GM18868 (cell line): ENCODE measurements at regions not wholly inside any gene's neighbourhood (a gene's known extent, or its start where the extent isn't known, plus 50 kb on each side); places are given as distances from the start of the nearest gene placed in this dataset.

Experiments
- ATAC-seq: cut with Tn5 transposase; IDR thresholded peaks from one replicate; pipeline ENCODE4 v1.9.1; 2021; ENCODE audit warnings: mild to moderate bottlenecking, moderate library complexity; ENCODE audit not compliant: unreplicated experiment

DNA sequence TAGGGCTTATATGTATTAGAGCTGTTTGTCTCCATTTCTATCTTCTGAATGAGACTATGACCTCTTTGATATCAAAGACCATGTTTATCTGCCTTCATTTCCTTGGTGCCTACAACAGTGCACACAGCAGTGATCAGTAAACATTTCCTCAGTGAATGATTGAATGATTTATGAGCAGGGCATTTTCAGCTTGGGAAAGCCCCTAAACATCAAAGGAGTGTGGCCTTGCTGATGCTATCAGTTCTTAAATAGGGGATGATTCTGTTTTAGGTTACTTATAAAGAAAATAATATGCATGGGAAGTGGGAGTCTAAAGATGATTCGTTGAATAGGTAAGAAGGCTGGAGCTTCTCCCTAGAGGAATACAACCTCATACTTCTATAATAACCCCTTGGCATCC lies 425.3 kb downstream of the ZNF521 start:
- no peak for ATAC-seq

DNA sequence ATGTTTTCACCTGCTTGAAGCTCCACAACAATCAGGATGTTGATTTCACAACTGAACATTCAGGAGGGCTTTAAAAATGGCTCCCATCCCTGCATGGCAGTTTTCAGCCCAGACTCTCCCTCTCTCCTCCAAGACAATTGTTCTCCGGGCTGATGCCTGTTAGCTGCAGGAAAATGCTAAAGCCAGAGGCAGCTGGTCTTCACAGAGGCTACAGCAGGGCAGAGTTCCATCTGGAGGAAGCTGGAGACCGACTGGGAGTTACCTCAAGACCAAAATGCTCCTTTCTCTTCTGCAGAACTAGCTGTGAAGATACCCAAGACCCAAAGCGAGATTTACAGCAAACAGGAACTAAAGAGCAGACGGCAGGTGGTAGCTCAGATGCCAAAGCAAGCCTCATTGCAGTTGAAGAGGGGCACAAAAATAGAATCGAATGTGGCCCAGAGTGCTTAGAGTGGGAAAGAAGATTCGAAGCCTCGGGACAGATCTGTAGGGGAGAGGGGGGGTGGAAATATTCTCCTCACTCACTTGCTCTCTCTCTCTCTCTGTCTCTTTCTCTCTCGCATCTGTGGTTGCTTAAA lies 423.6 kb downstream of the ZNF521 start:
- ATAC-seq: no peak

DNA sequence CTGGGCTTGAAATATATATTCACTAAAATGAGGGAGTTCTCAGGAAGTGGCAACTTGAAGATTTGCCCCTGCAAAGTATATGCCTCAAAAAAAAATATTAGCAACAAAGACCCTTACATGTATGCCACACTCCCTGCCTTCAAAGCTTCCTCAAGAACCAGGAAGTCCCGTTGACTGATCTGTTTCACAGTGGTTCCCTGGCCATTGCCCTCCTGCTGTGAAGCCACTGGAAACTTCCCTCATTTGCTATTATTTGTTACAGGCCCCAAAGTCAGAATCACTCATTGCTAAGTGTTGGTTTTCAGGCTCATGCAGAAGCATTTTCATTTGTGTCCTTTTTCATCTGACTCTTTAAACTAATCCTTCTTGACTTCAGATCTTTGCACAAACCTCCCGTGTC lies 421.5 kb downstream of the ZNF521 start:
- ATAC-seq: no peak

DNA sequence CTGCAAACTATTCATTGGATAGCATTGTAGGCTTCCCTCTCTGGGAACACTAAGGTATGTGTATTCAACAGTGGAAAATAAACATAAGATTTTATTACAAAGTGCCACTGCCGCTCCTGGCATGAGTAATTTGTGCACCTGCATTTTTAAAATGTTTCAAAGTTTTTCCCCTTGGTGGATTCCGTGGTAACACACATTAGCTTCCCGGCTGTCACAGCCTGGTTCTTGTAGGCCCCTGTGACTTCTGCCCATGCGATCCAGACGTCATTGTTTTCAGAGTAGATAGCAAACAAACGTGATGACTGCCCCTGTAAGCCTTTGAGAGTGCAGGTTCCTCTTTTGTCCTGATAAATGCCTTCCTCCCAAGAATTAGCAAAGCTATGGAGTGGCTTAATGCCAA lies 421.0 kb downstream of the ZNF521 start:
- no peak for ATAC-seq

DNA sequence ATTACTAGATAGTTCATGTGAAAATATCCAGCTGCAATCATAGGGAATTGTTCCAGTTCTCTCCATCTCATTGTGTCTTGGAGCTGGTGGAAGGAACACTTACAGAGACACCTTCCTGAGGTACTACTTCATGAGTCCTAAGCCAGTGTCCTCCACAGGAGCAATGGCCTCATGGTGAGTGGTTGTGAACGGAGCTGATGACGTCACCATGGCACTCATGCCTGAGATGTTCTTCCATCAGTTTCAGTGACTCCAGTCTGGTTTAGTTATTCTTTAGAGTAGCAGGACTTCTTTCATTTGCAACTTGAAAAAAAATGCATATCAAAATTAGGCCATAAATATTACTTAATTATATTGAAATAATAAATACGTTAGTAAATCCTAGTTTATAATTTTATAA lies 418.6 kb downstream of the ZNF521 start:
- no peak for ATAC-seq

DNA sequence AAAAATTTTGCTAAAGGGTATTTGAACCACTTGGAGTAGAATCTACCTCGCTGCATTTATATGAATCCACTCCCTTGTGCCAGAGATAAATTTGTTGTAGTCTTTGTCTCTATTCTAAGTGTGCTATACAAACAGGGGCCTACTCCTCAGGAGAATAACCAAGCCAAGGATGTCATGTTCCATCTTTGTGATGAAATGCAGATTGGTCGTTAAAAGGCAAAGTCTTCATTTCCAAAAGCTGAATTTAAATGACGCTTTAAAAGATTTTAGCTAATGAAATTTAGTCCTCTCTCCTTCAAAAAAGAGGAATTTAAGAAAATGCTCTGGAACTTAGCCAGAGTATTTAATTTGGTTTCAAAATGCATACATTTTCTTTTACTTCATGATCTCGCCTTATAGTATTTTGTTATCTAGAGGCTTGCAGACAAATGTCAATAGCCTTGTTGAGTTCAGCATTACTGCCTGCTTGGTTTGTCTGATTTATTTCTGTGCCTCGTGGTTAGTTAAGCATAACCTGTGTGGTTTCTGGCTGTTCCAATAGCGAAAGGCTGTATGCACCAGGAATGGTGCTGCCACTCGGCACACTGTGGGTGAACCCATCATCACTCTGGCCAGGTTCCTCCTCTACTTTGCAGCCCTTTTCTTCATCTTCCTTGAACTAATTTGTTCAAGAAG lies 417.6 kb downstream of the ZNF521 start:
- no peak for ATAC-seq

DNA sequence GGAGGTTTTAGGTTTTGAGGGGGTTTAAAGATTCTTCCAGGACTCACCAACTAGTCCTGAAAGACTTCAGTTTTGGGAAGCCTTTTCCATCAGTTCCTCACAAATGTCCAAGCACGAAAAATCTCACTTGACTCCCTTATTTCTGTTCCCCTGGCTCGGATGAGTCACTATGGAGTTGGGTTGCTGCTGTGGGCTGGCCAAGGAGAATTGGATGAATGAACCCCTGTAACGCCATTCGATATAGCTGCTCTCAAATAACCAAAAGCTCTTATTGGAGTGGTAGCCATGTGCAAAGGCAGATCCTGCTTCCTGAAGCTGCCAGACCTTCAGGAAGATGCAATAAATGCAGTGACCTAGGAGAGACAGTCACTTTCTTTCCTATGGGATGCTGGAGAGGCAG lies 417.0 kb downstream of the ZNF521 start:
- no peak for ATAC-seq

DNA sequence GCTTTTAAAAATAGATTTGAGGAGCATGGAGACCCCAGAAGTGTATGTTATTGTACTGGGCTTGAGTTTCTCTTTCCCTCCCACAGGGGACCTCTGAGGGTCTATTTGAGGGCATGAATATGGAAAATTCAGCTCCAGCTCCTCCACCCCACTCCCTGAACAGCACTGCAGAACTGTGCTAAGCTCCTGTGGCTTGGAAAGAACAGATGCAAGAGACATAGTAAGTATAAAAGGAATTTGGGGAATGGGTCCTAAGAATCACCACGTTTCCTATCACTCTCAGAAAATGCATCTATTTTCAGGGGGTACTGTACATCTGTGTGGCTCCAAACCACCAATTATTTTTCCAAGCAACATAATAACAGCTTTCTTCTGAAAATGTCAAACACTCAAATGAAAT lies 416.1 kb downstream of the ZNF521 start:
- no peak for ATAC-seq

DNA sequence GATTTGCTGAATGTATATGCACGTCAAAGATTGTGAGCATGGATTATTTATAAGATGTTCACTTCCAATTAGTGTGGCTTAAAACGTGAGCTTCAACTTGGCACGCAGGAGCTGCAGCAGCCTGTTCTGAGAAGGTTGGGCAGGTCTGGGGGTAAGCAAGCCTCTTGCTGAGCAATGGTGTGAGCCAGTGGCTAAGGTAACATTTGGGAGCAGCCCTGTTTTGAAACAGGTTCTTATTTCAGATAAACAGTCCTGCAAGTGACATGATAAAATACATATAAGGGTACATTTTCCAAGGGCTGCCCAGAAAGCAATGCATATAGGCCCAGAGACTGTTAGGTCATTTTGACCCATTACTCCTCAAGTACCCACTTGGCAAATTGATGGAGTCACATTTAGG lies 415.3 kb downstream of the ZNF521 start:
- no peak for ATAC-seq

DNA sequence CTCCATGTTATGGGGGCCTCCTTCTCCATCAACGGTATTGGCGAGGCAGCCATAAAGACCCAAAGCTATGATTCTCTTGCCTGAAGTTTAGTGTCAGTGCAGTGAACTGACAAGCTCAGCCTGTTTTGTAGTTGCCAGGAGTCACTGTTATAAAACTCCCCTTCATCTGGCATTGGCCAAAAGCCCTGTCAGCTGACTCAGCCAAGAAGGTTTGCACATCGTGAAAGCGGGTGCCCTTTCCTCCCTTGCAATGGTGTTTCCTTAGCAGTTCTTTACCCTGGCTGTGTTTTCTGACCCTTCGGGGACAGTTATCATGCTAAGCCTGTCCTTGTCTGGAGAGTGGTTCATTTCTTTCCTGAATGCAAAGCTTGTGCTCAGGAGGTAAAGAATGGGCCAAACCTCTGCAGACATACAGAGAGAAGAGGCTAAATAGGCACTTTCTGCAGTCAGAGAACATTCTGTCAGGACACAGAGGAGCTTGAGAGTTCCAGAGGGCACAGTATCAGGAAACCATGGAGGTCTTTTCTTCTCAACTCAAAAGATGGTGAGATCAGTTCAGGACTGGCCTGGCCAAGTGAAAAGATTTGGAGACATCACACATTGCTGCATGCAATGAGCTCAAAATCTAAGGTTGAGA lies 414.2 kb downstream of the ZNF521 start:
- no peak for ATAC-seq

DNA sequence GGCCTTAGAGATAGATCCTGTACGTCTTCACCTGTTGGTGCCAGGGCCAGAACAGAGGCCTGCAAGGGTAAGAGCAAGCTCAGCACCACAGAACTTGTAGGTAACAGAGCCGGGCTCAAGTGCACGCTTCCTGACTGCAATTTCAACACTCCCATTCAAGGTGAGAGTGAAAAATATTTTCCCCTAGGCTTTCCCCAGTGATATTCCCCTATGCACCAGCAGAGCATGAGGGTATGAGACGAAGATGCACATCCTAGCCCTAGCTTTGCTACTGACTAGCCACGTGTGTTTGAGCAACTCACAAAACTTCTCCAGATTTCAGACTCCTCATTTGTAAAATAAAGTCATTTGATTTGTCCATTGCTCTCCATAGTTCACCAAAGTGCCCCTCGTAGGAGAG lies 411.6 kb downstream of the ZNF521 start:
- no peak for ATAC-seq

DNA sequence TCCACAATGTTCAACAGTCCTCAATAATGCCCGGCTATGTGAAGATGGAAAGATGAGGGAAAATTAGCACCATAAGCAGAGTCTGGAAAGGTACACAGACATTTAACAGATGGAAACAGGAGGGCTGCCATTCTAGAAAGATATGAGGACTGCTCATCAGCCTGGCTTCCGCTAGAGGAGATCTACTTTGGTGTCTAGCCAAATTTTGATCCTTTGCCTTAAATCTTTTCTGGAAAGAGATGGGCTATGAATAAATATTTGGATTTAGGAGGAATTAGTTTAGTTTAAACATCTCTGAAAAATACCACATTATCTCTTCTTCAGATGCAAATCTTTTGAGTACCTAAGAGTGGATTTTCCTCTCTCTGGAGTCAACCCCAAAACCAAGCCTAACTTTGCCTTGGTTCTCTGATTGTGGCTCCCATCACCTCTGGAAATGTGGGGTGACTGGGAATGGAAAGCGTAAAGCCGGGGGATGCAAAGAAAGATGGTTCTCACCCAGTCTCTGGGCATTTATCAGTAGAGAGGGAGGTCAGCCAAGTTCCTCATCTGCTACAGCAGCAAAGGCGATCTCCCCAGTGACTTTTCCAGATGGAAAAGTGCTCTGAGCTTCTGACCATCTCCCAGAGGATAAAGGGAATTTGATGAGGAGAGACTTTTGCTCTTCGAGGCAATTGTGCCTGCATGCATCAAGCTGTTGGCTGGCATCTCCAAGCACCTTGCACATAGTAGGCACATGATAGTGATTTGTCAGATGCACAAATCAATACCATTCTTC lies 410.6 kb downstream of the ZNF521 start:
- no peak for ATAC-seq

DNA sequence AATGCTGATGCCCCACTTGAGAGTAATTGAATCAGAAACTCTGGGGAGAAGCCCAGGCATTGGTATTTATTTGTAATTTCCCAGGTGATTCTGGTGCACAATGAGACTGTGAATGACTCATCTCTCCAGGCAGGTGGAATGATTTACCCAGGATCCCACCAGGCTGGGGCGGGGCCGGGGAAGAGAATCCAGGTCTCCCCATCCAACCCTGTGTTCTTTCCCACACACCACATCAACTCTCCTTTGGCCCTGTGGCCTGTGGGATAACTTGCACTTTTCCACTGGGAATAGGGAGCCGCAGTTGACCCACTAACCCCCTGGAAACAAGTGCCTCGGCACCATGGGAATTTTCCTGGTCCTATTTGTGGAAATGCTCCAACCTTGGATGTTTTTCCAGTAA lies 409.8 kb downstream of the ZNF521 start:
- no peak for ATAC-seq

DNA sequence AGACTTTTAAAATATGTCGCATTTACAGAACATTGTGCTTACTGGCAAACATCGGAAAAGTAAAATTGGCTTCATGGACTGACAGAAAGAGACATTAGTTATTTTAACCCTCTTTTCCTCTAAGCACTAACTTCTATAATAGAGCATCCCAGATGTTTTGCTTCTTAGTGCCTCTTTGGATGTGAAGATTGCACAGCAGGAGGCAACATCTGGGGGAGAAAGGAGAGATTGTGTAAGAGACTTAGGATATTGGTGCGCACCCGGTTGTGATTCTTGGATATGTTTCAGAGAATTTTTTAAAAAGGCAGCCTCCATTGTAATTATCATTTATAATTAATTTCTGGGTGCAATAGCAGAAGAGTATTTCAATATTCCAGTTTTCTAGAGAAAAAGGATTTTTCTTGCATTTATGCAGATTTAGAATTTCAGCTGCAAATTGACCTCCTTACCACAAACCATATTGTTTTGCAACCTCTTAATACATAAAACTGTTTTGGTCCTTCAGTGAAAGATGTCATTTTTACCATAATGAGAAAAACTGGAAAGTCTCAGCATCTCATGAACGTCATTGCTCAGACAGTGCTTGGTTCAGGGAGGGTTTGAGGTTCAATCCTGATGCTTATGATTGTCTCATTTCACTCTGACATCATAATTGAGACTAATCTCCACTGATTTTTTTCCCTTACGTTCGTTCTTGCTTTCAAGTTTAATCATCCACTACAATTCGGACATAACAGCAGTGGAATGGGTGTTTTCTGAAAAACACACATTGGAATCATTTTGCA lies 404.3 kb downstream of the ZNF521 start:
- no peak for ATAC-seq

DNA sequence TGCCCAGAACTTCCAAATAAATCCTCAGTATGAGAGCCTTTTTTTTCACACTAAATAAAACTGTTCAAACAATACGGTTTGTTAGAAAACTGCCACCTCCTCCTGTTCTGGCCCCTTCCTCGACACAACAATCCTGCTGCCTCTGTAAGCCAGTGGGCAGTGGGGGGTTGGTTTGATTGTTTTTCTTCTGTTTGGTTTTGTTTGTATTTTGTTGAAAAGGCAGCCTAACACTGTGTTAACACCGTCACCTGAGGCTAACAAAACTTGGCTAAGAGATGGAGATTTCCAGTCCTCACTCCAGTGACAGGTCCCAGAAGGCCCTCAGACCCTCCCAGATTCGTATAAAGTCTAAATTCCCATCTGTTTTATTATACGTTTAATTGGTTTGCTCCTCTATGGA lies 402.1 kb downstream of the ZNF521 start:
- no peak for ATAC-seq

DNA sequence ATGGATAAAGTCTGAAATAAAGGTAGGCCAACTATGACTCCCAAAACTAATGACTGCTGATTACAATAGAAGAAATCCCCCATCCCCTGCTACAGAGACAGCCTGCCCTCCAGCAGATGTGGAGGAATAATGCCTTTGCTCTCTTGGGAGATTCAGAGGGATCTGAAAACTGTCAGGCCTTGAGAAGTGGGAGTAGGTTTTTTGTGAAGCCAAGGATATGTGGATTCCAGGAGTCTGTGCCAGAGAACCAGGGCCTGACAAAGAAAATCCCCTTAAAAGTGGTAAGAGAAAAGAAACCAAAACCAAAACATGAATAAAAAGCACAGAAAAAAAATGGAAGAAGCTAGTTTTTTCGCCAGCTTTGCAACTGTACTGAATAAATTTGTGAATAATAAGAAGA lies 397.6 kb downstream of the ZNF521 start:
- ATAC-seq: no peak

DNA sequence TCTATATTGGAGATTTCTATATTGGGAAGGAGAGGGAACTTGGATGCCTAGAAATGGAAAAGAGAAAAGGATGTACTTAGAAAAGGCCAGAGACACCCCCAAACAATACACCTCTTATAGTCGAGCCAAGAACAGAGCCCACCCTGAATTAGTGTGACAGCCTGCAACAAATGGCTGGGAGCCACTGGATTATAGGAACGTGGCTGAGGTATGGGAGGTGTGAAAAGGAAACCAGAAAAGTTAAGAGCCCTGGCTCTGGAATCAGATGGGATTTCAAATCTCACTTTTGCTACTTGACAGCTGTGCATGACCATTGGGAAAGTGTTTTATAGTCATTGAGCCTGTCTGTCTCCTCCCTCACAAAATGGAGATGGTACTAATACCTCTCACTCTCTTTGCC lies 394.0 kb downstream of the ZNF521 start:
- no peak for ATAC-seq

DNA sequence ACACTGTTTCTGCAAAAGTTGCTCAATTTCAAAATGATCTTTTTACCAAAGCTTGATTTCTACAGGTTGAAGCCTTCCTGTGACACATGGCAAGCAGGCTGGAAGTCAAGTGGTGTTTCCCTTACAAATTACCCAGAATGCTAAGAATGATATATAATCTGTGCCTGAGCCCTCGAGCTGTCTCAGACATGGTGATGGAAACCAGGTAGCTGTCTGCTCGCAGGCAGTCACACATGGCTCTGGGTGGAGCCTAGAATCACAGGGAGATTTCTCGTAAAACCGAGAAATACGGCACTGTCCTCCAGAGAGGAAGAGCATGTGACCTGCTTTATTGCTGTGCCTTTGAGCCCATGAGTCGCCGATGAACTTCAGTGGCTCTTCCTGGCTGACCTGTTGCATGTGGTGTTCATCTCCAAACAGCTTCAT lies 392.9 kb downstream of the ZNF521 start:
- no peak for ATAC-seq

DNA sequence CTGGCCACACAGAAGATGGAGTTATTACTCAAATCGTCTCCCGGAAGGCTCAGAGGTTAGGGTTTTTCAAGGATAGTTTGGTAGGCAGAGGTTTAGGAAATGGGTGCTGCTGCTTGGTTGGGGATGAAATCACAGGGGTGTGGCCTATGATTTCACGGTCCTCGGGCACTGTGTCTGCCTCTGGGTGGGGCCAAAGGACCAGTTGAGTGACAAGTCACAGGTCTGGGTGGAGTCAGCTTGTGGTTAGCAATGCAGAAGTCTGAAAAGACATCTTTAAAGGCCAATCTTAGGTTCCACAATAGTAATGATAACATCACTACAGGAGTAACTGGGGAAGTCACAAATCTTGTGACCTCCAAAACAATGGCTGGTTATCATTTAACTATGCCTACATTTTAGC lies 387.8 kb downstream of the ZNF521 start:
- peak; percentile 87 for ATAC-seq

DNA sequence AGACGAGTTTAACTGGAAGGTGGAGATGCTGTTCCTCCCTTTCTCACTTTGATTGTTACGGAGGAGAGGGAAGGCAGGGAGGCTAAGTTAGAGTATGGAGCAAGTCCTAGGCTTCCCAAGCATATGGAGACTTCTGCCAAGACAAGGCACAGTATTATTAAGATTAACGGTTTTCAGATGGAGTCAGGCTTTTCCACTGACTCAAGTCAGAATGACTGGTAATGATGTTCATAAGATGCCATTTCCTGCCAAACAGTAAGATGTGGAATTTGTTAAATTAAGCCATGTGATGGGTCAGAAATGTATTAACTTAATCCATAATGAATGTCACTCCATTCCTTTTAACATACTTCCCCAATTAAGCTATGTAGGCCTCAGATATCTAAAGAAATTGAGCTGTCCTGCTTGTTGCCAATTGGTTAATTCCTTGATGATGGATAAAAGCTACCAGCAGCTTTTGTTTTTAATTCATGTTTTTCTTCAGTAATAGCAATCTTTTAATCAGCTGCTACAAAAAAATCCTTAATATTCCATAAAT lies 383.7 kb downstream of the ZNF521 start:
- no peak for ATAC-seq

DNA sequence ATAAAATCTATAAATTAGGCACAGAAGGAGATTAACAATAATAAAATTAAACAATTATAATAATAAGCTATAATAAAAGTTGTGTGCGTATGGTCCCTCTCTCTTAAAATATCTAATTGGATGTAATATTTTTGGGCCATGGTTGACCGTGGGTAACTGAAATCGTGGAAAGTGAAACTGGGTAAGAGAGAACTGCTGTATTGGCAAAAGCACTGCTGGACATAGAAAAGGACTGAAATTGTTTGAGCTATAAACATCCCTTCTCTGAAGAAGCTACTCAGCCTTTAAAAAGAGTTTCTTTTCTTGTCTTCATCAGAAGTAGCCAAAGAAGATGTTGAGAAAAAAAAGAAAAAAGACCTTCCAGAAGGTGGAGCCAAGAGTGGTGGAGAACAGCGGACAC lies 379.4 kb downstream of the ZNF521 start:
- ATAC-seq: no peak
